GM20000 (cell line): ENCODE measurements at regions not wholly inside any gene's neighbourhood (a gene's known extent, or its start where the extent isn't known, plus 50 kb on each side); places are given as distances from the start of the nearest gene placed in this dataset.

ENCODE experiments used
- DNase-seq: peaks from one replicate; pipeline ENCODE4 v3.0.0; 2012; ENCODE audit warnings: low spot score
- CTCF ChIP-seq: IDR thresholded peaks from 2 replicates; pipeline ENCODE4 v1.5.1; 2012; ENCODE audit warnings: mild to moderate bottlenecking, control low read depth; ENCODE audit errors: extremely low read depth, missing control alignments

- DNase-seq: no peak
- TF ChIP-seq CTCF: no peak
Measured at GRCh38 chr12:24054416-24054815, 104.9 kb upstream of the SOX5 start.

- DNase-seq: no peak
- TF ChIP-seq CTCF: no peak
Measured at GRCh38 chr12:24049728-24050127, 100.3 kb upstream of the SOX5 start.

DNA sequence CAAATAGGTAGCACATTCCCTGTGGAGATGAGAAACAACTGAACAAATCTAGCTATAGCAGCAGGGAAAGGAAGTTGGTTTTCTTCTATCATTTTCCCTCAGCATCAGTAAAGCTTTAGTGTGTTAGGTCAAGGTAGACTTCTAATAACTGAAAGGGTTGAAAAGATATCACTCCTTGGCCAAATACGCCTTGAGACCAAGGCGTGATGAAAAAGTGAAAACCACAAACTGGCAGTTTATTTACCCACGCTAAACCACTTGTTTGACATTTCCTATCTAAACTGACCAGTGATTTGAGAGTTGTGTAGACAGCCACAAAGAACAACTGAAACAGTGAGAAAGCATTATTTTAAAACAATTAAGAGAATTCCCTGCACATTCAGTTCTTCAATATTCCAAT is 99.6 kb upstream of the SOX5 start:
- no peak for TF ChIP-seq CTCF
- no peak for DNase-seq

- no peak for TF ChIP-seq CTCF
- DNase-seq: no peak
Measured at GRCh38 chr12:24048446-24048845, 99.0 kb upstream of the SOX5 start.

- DNase-seq: no peak
- no peak for TF ChIP-seq CTCF
Measured at GRCh38 chr12:24047326-24047725, 97.9 kb upstream of the SOX5 start.

- DNase-seq: no peak
Measured at GRCh38 chr12:24045816-24046257, 96.4 kb upstream of the SOX5 start.

More at GRCh38 chr12:24045816-24046257, 96.4 kb upstream of the SOX5 start:
- TF ChIP-seq CTCF: no peak
